B cell (primary cell): ENCODE measurements at regions not wholly inside any gene's neighbourhood (a gene's known extent, or its start where the extent isn't known, plus 50 kb on each side); places are given as distances from the start of the nearest gene placed in this dataset.

ENCODE experiments used
- ATAC-seq: fragments of 200-7000 bp; cut with Tn5 transposase; one replicate; pipeline ENCODE4 v1.10.0; 2021; ENCODE audit warnings: low read depth, mild to moderate bottlenecking, moderate number of reproducible peaks, moderate library complexity
- CTCF ChIA-PET: fragments of 350-600 bp; sonication (Branson Sonifier 250); formaldehyde crosslinking; loops from one replicate; lab custom pipeline; 2021; ENCODE audit warnings: antibody characterized with exemption, inconsistent platforms; lab: Charles Lee
- POLR2A ChIA-PET: fragments of 350-600 bp; sonication (Branson Sonifier 250); formaldehyde crosslinking; loops from one replicate; lab custom pipeline; 2021; ENCODE audit warnings: antibody characterized with exemption; lab: Charles Lee
- DNase-seq: peaks from one replicate; pipeline ENCODE4 v3.0.0; 2013
- H2AFZ ChIP-seq: 2 replicates; pipeline ENCODE4 v1.6.1; 2012; ENCODE audit warnings: mild to moderate bottlenecking, low read depth, low read length; ENCODE audit not compliant: insufficient read depth, poor library complexity, severe bottlenecking
- H3K27ac ChIP-seq, 2 donors: 1 replicate in 1 of 2; 2 replicates in 1 of 2; pipeline ENCODE4 v1.5.1; 2012 to 2013; ENCODE audit warnings: low read length in 2 of 2, mild to moderate bottlenecking in 2 of 2, moderate library complexity in 1 of 2
- H3K27me3 ChIP-seq, 4 experiments: fragments of 200-600 bp in 1 of 4; sonication (generic) in 1 of 4; replicated peaks in 1 of 4; 1 replicate in 2 of 4; 2 replicates in 2 of 4; pipeline versions ENCODE4 v1.6.1 to v1.7.0; 2013 to 2016; ENCODE audit warnings: low read length in 3 of 4, mild to moderate bottlenecking in 2 of 4, mixed read lengths in 1 of 4, moderate library complexity in 1 of 4; ENCODE audit not compliant: insufficient read depth in 4 of 4, control insufficient read depth in 3 of 4; ENCODE audit errors: control extremely low read depth in 1 of 4
- H3K36me3 ChIP-seq, 2 experiments: replicated peaks in 1 of 2; 1 replicate in 1 of 2; 2 replicates in 1 of 2; pipeline versions ENCODE4 v1.6.1 to v1.7.1; 2013; ENCODE audit warnings: low read length in 1 of 2; ENCODE audit not compliant: insufficient read depth in 2 of 2, control insufficient read depth in 1 of 2; ENCODE audit errors: control extremely low read depth in 1 of 2, extremely low read depth in 1 of 2
- H3K4me1 ChIP-seq, 2 donors: fragments of 200-600 bp in 1 of 2; sonication (generic) in 1 of 2; 1 replicate in 1 of 2; 2 replicates in 1 of 2; pipeline versions ENCODE4 v1.5.1 to v1.6.1; 2013 to 2017; ENCODE audit warnings: low read length in 2 of 2; ENCODE audit not compliant: control insufficient read depth in 2 of 2, insufficient read depth in 2 of 2
- H3K4me2 ChIP-seq: replicated peaks from 2 replicates; pipeline ENCODE3; 2012; ENCODE audit warnings: mild to moderate bottlenecking, low read depth, low read length; ENCODE audit not compliant: poor library complexity, severe bottlenecking
- H3K4me3 ChIP-seq, 5 experiments: fragments of 200-600 bp in 1 of 5; sonication (generic) in 1 of 5; 1 replicate in 3 of 5; 2 replicates in 2 of 5; pipeline versions ENCODE4 v1.5.1 to v1.7.0; 2011 to 2016; ENCODE audit warnings: low read length in 4 of 5, mild to moderate bottlenecking in 4 of 5, low read depth in 2 of 5, control low read depth in 1 of 5, moderate library complexity in 1 of 5; ENCODE audit not compliant: insufficient read depth in 1 of 5; ENCODE audit errors: control extremely low read depth in 1 of 5, extremely low read depth in 1 of 5
- H3K79me2 ChIP-seq: fragments of 200-600 bp; sonication (generic); one replicate; pipeline ENCODE4 v1.6.0; 2016; ENCODE audit warnings: low read length; ENCODE audit not compliant: control insufficient read depth, insufficient read depth
- H3K9ac ChIP-seq: fragments of 200-600 bp; sonication (generic); 2 replicates; pipeline ENCODE4 v1.6.1; 2017; ENCODE audit warnings: mild to moderate bottlenecking, low read length, moderate library complexity
- H3K9me3 ChIP-seq, 3 donors: one replicate each; pipeline versions ENCODE4 v1.6.1 to v1.7.1; 2013; ENCODE audit warnings: low read length in 2 of 3; ENCODE audit not compliant: control insufficient read depth in 2 of 3, insufficient read depth in 1 of 3; ENCODE audit errors: control extremely low read depth in 1 of 3
- H4K20me1 ChIP-seq: 2 replicates; pipeline ENCODE4 v1.6.0; 2012; ENCODE audit warnings: mild to moderate bottlenecking, low read length; ENCODE audit not compliant: insufficient read depth, control insufficient read depth, poor library complexity, severe bottlenecking
- H3K27ac Mint-ChIP-seq: one replicate; pipeline ENCODE4 v1.8.0; 2021; ENCODE audit warnings: mixed read lengths
- H3K27me3 Mint-ChIP-seq: one replicate; pipeline ENCODE4 v1.8.0; 2021; ENCODE audit warnings: mixed read lengths
- H3K4me1 Mint-ChIP-seq: one replicate; pipeline ENCODE4 v1.8.0; 2021; ENCODE audit warnings: mixed read lengths
- H3K4me3 Mint-ChIP-seq: one replicate; pipeline ENCODE4 v1.8.0; 2021; ENCODE audit warnings: mixed read lengths
- H3K9me3 Mint-ChIP-seq: one replicate; pipeline ENCODE4 v1.8.0; 2022; ENCODE audit warnings: mixed read lengths; ENCODE audit not compliant: insufficient read depth
- EZH2 ChIP-seq: IDR thresholded peaks from 2 replicates; pipeline ENCODE4 v1.6.1; 2012; ENCODE audit warnings: borderline replicate concordance, low read depth, mild to moderate bottlenecking, moderate library complexity, low read length; ENCODE audit not compliant: insufficient read depth, poor library complexity, severe bottlenecking
- WGBS: methylation state at CpG from one replicate; pipeline ENCODE4 v1.1.5; 2013; ENCODE audit warnings: missing lambda C conversion rate; ENCODE audit not compliant: insufficient coverage; 5-methylcytosine and 5-hydroxymethylcytosine counted together
- intact Hi-C: fragments of 100-400 bp; cut with micrococcal nuclease; formaldehyde crosslinking; loops from one replicate; pipeline ENCODE4 v1.10.0; 2022
- TF ChIP-seq, protein P1 (sequence below): fragments of 200-600 bp; IDR thresholded peaks from one replicate; pipeline ENCODE4 v1.8.0; 2022; ENCODE audit warnings: antibody characterized with exemption, mild to moderate bottlenecking

DNA sequence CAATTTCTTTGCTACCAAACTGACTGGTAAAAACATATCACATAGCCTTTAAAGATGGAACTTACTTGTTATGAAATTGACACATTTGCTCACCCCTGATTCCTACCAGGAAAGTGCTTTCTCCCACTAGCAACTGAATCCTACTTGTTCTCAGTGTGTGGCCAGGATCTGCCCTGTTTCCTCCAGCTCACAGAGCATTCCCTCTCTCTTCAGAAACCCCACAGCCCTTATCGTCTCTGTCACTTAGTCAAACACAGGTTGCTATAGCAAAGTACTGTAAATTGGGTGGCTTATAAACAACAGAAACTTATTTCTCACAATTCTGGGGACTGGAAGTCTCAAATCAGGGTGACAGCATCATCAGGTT, 265.2 kb upstream of the BOD1L1 start:
- Mint-ChIP-seq H3K4me1 (no peaks in the 10 kb centered on the region), H3K4me3 (no peak overlapping the region), H3K27ac (no peak overlapping the region), H3K9me3 (no peaks in the 10 kb centered on the region), H3K27me3 (peaks cover 15% of the 10 kb centered on the region)
- ATAC-seq: no peak
- no peak overlapping the region for H3K27ac ChIP-seq
- no peak for DNase-seq
- H3K4me3 ChIP-seq: no peak overlapping the region
- POLR2A ChIA-PET: no interaction called here
- no peak overlapping the region for H3K4me2 ChIP-seq
- no peaks in the 10 kb centered on the region for H4K20me1 ChIP-seq
- peaks cover 0 to 4% (median 0%) of the 10 kb centered on the region in 3 donors for H3K9me3 ChIP-seq
- no peaks in the 10 kb centered on the region for H3K4me1 ChIP-seq
- H3K36me3 ChIP-seq: no peaks in the 10 kb centered on the region
- CTCF ChIA-PET: no interaction called here
- no CpG with 5 or more reads among the region's 1 CpG for WGBS
- no peak overlapping the region for H3K9ac ChIP-seq
- no peak overlapping the region for H2AFZ ChIP-seq
- H3K27me3 ChIP-seq: no peaks in the 10 kb centered on the region
- intact Hi-C loops: no loop called here
- H3K79me2 ChIP-seq: no peaks in the 10 kb centered on the region
- TF ChIP-seq EZH2: no peak
- TF ChIP-seq, protein P1, sequence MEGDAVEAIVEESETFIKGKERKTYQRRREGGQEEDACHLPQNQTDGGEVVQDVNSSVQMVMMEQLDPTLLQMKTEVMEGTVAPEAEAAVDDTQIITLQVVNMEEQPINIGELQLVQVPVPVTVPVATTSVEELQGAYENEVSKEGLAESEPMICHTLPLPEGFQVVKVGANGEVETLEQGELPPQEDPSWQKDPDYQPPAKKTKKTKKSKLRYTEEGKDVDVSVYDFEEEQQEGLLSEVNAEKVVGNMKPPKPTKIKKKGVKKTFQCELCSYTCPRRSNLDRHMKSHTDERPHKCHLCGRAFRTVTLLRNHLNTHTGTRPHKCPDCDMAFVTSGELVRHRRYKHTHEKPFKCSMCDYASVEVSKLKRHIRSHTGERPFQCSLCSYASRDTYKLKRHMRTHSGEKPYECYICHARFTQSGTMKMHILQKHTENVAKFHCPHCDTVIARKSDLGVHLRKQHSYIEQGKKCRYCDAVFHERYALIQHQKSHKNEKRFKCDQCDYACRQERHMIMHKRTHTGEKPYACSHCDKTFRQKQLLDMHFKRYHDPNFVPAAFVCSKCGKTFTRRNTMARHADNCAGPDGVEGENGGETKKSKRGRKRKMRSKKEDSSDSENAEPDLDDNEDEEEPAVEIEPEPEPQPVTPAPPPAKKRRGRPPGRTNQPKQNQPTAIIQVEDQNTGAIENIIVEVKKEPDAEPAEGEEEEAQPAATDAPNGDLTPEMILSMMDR: no peak

DNA sequence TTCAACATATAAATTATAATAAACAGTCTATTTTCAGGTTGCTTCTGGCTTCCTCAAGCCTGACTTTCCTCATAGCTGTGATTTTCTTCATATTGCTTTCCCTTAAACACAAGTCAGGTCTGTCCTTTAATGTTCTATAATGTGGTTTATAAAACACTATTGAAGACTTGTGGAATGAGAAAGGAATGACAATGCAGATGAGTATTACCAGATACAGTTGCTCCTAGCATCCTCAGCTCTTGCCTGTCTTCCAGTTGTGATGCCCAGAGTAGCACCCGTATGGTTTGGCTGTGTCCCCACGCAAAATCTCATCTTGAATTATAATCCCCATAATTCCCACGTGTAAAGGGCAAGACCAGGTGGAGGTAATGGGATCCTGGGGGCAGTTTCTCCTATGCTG, 265.7 kb upstream of the BOD1L1 start:
- H3K27me3 Mint-ChIP-seq: peaks cover 15% of the 10 kb centered on the region

More for the DNA sequence above, 265.7 kb upstream of the BOD1L1 start:
- H3K4me1 Mint-ChIP-seq: no peaks in the 10 kb centered on the region
- CTCF ChIA-PET: no interaction called here
- no peak overlapping the region for H3K27ac Mint-ChIP-seq
- no peak for ATAC-seq
- POLR2A ChIA-PET: no interaction called here
- intact Hi-C loops: no loop called here
- H3K27ac ChIP-seq: no peak overlapping the region
- no peaks in the 10 kb centered on the region for H3K4me1 ChIP-seq
- peaks cover 0 to 4% (median 0%) of the 10 kb centered on the region in 3 donors for H3K9me3 ChIP-seq
- DNase-seq: no peak
- H3K4me2 ChIP-seq: no peak overlapping the region
- H3K9me3 Mint-ChIP-seq: no peaks in the 10 kb centered on the region
- H3K4me3 ChIP-seq: no peak overlapping the region
- H4K20me1 ChIP-seq: no peaks in the 10 kb centered on the region
- TF ChIP-seq, protein P1: no peak
- no peak overlapping the region for H3K9ac ChIP-seq
- no peaks in the 10 kb centered on the region for H3K27me3 ChIP-seq
- H2AFZ ChIP-seq: no peak overlapping the region
- H3K79me2 ChIP-seq: no peaks in the 10 kb centered on the region
- no peaks in the 10 kb centered on the region for H3K36me3 ChIP-seq
- no peak overlapping the region for H3K4me3 Mint-ChIP-seq
- no CpG with 5 or more reads among the region's 3 CpGs for WGBS
